Cardiac fibroblast (primary cell): ENCODE measurements at regions not wholly inside any gene's neighbourhood (a gene's known extent, or its start where the extent isn't known, plus 50 kb on each side); places are given as distances from the start of the nearest gene placed in this dataset.

Experiments
- DNase-seq, 2 donors: peaks; one replicate each; pipeline versions ENCODE4 v3.0.0 to v3.0.0-alpha.2; 2010; ENCODE audit warnings: low read depth in 2 of 2
- H3K4me3 ChIP-seq, 2 donors: replicated peaks in 1 of 2; 1 replicate in 1 of 2; 2 replicates in 1 of 2; pipeline ENCODE4 v1.5.1; 2011; ENCODE audit warnings: low read depth in 2 of 2, low read length in 2 of 2, mild to moderate bottlenecking in 2 of 2, moderate library complexity in 1 of 2
- TF ChIP-seq, protein P1 (sequence below): IDR thresholded peaks from one replicate; pipeline ENCODE4 v1.5.1; 2011; ENCODE audit warnings: low read depth, mild to moderate bottlenecking, low read length, inconsistent platforms

DNA sequence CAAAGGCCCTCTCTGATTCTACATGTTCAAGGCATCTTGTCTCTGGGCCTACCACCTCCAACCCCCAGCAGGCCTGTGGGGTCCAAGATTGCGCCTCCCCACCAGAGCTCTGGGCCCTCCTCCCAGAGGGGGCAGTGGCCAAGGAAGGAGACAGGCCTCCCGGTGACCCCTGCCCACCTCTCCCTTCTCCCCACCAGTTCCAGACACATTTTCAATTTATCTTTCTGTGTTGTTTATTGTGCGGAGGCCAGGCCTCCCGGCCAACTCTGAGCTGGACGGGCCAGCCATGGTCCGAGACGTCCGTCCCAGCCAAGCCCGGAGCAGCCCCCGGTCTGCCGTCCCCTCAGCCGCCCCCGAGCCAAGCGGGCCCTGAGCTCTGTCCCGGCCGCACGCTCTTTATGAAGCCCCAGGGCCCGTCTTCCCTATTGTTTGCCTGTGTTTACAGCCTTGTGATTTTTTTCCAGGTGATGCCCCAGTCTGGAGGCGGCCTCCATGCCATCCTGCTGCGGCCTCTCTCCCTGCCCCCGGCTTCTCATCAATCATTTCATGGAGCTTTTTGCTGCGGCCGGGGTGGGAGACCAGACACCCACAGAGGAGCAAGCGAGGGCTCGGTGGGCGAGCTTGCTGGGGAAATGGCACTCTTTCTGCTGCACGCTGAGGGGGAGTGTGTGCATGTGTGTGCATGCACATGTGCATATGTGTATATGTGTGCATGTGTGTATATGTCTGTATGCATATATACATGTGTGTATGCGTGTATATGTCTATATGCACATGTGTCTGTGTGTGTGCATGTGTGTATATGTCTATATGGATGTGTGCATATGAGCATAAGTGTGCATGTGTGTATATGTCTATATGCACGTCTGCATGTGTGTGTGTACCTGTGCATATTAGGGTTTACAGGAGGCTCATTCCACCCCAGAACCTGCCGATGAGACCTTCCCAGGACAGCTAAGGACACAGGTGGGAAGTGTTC lies 52.7 kb upstream of the ELN start:
- TF ChIP-seq, protein P1, sequence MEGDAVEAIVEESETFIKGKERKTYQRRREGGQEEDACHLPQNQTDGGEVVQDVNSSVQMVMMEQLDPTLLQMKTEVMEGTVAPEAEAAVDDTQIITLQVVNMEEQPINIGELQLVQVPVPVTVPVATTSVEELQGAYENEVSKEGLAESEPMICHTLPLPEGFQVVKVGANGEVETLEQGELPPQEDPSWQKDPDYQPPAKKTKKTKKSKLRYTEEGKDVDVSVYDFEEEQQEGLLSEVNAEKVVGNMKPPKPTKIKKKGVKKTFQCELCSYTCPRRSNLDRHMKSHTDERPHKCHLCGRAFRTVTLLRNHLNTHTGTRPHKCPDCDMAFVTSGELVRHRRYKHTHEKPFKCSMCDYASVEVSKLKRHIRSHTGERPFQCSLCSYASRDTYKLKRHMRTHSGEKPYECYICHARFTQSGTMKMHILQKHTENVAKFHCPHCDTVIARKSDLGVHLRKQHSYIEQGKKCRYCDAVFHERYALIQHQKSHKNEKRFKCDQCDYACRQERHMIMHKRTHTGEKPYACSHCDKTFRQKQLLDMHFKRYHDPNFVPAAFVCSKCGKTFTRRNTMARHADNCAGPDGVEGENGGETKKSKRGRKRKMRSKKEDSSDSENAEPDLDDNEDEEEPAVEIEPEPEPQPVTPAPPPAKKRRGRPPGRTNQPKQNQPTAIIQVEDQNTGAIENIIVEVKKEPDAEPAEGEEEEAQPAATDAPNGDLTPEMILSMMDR, result no peak
- no peak for DNase-seq
- no peak overlapping the region for H3K4me3 ChIP-seq

DNA sequence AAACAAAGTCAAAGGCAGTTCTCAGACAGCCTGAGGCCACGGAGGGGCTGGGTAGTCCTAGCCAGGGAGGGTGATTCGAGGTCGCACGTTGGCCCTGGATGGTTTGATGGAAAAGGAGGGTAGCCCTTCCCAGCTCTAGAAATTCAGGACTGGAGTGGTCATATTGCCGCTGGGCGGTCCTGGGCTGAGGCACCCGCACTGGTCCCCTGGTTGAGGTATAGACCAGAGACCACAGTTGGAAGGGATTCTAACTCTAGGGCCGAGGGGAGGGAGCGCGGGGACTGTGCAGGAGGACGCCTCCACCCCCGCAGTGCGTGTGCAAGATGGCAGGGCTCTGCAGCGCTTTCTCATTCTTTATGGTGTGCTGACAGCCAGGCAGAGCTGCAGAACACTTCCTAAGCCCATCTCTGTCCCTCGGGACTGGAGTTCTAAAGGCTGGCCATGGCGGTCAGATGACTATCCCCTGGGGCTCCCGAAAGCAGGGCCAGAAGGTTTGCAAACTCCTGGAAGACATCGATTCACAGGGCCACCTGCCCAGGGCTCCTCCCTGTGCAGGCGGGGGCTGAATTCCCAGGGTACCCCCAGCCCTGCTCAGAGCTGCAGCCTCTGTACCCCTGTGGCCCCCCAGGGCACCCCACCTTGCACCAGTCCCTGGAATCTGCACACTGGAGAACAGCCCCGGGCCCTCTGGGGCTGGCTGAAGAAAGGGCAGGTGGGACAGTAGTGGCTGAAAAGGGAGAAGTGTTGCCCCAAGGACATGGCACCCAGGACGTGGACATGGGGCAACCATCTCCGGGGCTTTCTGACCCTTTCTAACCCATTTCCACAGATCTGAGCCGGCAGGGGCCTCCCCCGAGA lies 51.0 kb upstream of the ELN start:
- H3K4me3 ChIP-seq, result no peak overlapping the region

DNA sequence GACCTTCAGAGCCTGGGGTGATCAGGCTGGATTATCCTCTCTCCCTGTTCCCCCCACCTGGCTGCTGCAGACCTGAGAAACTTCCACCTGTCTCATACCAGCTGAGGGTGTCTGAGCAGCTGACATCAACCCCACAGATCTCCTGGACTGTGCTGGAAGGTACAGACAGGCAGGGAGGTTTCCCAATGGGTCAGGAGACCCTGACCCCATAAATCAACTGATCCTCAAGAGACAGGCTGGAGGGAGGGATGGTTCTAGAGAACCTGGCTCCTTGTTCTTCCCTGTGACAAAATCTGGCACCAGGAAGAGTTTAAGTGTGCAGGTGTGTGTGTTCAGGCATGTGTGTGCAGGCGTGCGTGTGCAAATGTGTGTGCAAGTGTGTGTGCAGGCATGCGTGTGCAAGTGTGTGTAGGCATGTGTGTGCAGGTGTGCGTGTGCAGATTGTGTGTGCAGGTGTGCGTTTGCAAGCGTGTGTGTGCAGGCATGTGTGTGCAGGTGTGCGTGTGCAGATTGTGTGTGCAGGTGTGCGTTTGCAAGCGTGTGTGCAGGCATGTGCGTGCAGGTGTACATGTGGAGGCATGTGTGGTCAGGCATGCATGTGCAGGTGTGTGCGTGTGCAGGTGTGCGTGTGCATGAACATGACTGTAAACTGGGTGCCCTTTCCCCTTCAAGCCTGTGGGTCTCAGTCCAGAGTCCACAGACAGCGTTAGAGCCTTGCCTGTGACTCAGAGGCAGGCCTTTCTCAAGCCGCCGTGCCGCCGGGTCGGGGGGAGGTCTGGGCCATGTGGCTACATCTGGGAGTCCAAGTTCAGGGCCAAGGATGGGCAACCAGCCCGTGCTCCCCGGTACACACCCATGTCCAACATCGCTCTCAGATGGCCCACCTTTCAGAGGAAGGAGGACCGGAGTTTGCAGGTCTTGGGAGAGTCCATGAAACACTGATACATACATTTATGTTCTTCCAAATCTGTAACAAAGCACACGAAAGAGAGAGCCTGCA lies 50.1 kb upstream of the ELN start:
- no peak overlapping the region for H3K4me3 ChIP-seq

More for the DNA sequence above, 51.0 kb upstream of the ELN start:
- TF ChIP-seq, protein P1, result no peak
- no peak for DNase-seq

More for the DNA sequence above, 50.1 kb upstream of the ELN start:
- no peak for DNase-seq
- TF ChIP-seq, protein P1, result no peak
